Adipocyte (in vitro differentiated cells): ENCODE measurements at regions not wholly inside any gene's neighbourhood (a gene's known extent, or its start where the extent isn't known, plus 50 kb on each side); places are given as distances from the start of the nearest gene placed in this dataset.

Experiments
- DNase-seq: peaks from one replicate; pipeline ENCODE4 v3.0.0-alpha.2; 2015; ENCODE audit warnings: low read depth
- H3K27me3 ChIP-seq: replicated peaks from 2 replicates; pipeline ENCODE4 v1.7.0; 2013; ENCODE audit warnings: mild to moderate bottlenecking, low read length, moderate library complexity; ENCODE audit not compliant: control insufficient read depth, insufficient read depth
- H3K36me3 ChIP-seq: 2 replicates; pipeline ENCODE4 v1.7.0; 2013; ENCODE audit warnings: low read length, mild to moderate bottlenecking, moderate library complexity; ENCODE audit not compliant: control insufficient read depth, insufficient read depth, severe bottlenecking
- H3K4me1 ChIP-seq: 2 replicates; pipeline ENCODE4 v1.7.0; 2013; ENCODE audit warnings: mild to moderate bottlenecking, low read length, moderate library complexity; ENCODE audit not compliant: control insufficient read depth, insufficient read depth
- H3K4me3 ChIP-seq: 2 replicates; pipeline ENCODE4 v1.7.0; 2013; ENCODE audit warnings: mild to moderate bottlenecking, low read length, moderate library complexity
- H3K9ac ChIP-seq: 2 replicates; pipeline ENCODE4 v1.7.0; 2013; ENCODE audit warnings: mild to moderate bottlenecking, low read length, moderate library complexity
- H3K9me3 ChIP-seq: 2 replicates; pipeline ENCODE4 v1.7.0; 2013; ENCODE audit warnings: mild to moderate bottlenecking, low read length, moderate library complexity; ENCODE audit not compliant: control insufficient read depth

GRCh38 chr1:222126052-222126451 lies 384.2 kb upstream of the DUSP10 start:
- Histone ChIP-seq H3K36me3 (no peaks in the 10 kb centered on the region), H3K4me3 (no peak overlapping the region), H3K9me3 (no peaks in the 10 kb centered on the region), H3K4me1 (no peaks in the 10 kb centered on the region), H3K27me3 (no peaks in the 10 kb centered on the region), H3K9ac (no peak overlapping the region)
- no peak for DNase-seq

- DNase-seq: no peak
- Histone ChIP-seq H3K4me3 (no peak overlapping the region), H3K27me3 (no peaks in the 10 kb centered on the region), H3K36me3 (no peaks in the 10 kb centered on the region), H3K9me3 (no peaks in the 10 kb centered on the region), H3K4me1 (no peaks in the 10 kb centered on the region), H3K9ac (no peak overlapping the region)
Observed at GRCh38 chr1:222124602-222125001, 382.7 kb upstream of the DUSP10 start.

DNA sequence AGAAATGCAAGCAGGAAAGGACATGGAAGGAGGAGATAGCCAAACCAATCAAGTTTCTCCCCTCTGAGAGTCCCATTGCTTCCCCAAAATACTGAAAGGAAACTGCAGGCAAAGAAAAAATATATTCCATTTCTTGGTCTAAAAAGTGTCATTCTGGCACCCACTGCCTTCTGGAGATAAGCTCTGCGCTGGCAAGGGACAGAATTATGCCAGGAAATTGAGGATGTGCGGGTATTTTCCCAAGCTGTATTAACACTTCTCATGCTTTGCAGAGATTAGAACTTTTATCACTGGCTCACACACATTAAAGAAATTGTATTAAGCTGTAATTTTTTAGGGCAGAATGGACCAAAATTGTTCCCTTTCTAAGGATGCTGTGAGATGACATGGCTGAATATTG lies 381.2 kb upstream of the DUSP10 start:
- H3K36me3 ChIP-seq: no peaks in the 10 kb centered on the region
- no peak overlapping the region for H3K4me3 ChIP-seq
- DNase-seq: no peak
- H3K4me1 ChIP-seq: no peaks in the 10 kb centered on the region
- no peak overlapping the region for H3K9ac ChIP-seq
- H3K27me3 ChIP-seq: no peaks in the 10 kb centered on the region
- H3K9me3 ChIP-seq: no peaks in the 10 kb centered on the region

DNA sequence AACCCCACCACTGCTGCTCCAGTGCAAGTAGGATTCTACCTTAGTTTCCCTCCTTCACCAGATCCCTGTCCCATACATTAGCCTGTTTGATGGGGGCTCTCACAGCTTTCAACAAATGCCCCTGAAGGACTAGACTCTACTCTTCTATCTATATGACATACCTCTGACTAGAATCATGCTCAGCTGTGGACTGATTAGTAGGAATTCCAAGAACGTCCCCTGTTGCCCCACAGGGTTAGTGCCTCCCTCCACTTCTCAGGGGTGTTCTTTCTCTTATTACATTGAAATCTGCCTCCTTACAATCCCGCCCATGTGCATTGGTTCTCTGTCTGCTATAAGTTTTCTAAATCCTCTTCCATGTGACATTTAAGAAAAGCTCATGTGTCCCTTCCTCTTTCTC lies 375.9 kb upstream of the DUSP10 start:
- peaks cover 1% of the 10 kb centered on the region for H3K9me3 ChIP-seq
- H3K4me3 ChIP-seq: no peak overlapping the region
- H3K27me3 ChIP-seq: no peaks in the 10 kb centered on the region
- H3K36me3 ChIP-seq: no peaks in the 10 kb centered on the region
- no peak overlapping the region for H3K9ac ChIP-seq
- no peak for DNase-seq
- H3K4me1 ChIP-seq: no peaks in the 10 kb centered on the region

DNA sequence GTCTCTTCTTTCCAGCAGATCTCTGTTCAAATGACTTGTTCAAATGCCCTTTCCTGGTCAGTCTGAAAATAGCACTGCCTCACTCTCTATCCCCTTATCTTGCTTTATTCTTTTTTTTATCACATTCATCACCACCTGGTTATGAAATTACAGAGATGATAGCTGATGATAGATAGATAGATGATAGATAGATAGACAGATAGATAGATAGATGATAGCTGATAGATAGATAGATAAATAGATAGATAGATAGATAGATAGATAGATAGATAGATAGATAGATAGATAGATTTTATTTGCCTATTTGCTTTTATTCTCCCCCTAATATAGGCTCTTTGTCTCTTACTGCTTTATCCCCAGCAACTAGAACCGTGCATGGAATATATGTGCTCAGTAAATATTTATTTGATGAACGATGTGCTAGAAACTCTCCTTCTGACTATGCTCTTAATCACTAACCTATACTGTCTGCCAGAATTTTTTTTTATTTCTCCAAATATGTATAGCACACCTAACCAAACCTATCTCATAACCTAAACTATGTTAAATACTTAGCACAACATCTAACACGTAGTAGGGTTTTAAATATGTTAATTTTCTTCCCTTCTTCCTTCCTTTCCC lies 372.8 kb upstream of the DUSP10 start:
- Histone ChIP-seq H3K36me3 (no peaks in the 10 kb centered on the region), H3K27me3 (no peaks in the 10 kb centered on the region), H3K9ac (no peak overlapping the region), H3K4me3 (no peak overlapping the region), H3K9me3 (peaks cover 3% of the 10 kb centered on the region), H3K4me1 (no peaks in the 10 kb centered on the region)
- DNase-seq: no peak

DNA sequence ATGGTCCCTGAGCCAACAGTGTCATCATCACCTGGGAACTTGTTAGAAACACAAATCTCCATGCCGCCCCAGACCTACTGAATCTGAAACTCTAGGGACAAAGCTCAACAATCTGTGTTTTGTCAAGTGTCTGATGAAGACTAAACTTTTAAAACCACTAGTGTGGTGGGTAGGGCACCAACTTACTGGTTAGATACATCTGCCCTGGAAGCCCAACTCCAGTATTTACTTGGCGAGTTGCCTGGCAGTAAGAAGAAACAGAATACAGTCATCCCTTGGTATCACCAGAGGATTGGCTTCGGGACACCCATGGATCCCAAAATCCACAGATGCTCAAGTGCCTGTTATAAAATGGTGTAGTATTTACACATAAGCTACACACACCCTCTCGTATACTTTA lies 367.9 kb upstream of the DUSP10 start:
- Histone ChIP-seq H3K9ac (no peak overlapping the region), H3K9me3 (peaks cover 3% of the 10 kb centered on the region), H3K27me3 (peaks cover 4% of the 10 kb centered on the region), H3K36me3 (no peaks in the 10 kb centered on the region), H3K4me3 (no peak overlapping the region), H3K4me1 (no peaks in the 10 kb centered on the region)
- no peak for DNase-seq

- DNase-seq: no peak
- peaks cover 4% of the 10 kb centered on the region for H3K27me3 ChIP-seq
- no peaks in the 10 kb centered on the region for H3K36me3 ChIP-seq
- no peak overlapping the region for H3K9ac ChIP-seq
- peaks cover 3% of the 10 kb centered on the region for H3K9me3 ChIP-seq
- H3K4me1 ChIP-seq: no peaks in the 10 kb centered on the region
- H3K4me3 ChIP-seq: no peak overlapping the region
Observed at GRCh38 chr1:222107975-222108374, 366.1 kb upstream of the DUSP10 start.

DNA sequence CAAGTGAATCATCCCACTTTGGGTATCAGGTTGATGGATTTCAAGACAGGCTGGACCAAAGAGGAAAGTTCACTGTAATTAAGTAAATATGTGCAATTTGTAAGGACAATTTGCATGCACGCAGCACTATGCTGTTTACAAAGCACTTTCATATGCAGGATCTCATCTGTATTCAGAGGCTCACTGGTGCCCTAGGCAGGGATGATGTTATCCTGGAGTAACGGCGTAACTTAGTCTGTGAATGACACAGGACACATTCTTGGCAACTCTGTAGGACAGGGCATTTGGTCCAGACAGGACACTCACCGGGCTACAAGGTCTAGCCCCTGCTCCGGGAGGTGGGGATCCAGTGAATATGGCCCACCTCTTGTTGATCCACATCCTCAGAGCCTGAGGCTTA lies 365.4 kb upstream of the DUSP10 start:
- no peak for DNase-seq
- Histone ChIP-seq H3K9me3 (no peaks in the 10 kb centered on the region), H3K27me3 (peaks cover 4% of the 10 kb centered on the region), H3K4me3 (no peak overlapping the region), H3K9ac (no peak overlapping the region), H3K36me3 (no peaks in the 10 kb centered on the region), H3K4me1 (no peaks in the 10 kb centered on the region)

DNA sequence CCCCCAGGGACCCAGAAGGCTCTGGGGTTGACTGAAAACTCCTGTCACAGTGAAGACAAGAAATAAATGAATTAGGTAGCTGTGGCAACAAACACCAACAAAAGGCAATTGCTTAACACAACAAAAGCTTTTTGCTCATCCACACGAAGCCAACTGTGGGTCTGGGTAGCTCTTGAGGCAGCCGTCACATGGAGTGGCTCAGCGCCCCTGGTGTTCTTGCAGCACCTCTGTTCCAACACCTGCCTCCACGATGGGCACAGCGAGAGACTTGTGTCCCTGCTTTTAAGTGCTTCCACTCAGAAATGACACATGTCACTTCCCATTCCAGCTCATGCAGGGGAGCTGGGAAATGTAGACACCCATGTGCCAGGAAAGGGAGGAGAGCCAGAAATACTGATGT lies 364.5 kb upstream of the DUSP10 start:
- Histone ChIP-seq H3K4me1 (no peaks in the 10 kb centered on the region), H3K9ac (no peak overlapping the region), H3K27me3 (peaks cover 4% of the 10 kb centered on the region), H3K36me3 (no peaks in the 10 kb centered on the region), H3K4me3 (no peak overlapping the region), H3K9me3 (no peaks in the 10 kb centered on the region)
- no peak for DNase-seq

DNA sequence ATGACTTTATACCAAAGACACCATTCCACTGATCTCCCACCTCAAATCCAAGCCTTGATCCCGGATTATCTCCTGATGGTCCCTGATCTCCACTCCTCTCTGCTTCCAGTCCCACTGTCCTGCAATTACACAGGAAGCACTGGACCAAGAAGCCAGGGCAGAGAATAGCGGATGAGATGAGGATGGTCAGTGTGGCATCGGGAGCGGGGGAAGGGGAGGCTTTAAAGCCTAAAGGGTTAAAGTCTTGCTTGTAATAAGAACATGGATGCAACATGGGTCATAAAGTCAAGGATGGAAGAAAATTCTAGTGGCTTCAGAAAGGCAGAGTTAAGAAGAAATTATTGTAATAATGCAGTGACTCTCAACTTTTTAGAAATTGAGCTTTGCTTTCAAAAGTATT lies 364.0 kb upstream of the DUSP10 start:
- no peak for DNase-seq
- H3K9ac ChIP-seq: no peak overlapping the region
- no peaks in the 10 kb centered on the region for H3K9me3 ChIP-seq
- peaks cover 4% of the 10 kb centered on the region for H3K27me3 ChIP-seq
- no peaks in the 10 kb centered on the region for H3K36me3 ChIP-seq
- H3K4me3 ChIP-seq: no peak overlapping the region
- no peaks in the 10 kb centered on the region for H3K4me1 ChIP-seq

GRCh38 chr1:222105393-222105737 lies 363.5 kb upstream of the DUSP10 start:
- no peak for DNase-seq
- Histone ChIP-seq H3K27me3 (peaks cover 4% of the 10 kb centered on the region), H3K4me3 (no peak overlapping the region), H3K4me1 (no peaks in the 10 kb centered on the region), H3K36me3 (no peaks in the 10 kb centered on the region), H3K9ac (no peak overlapping the region), H3K9me3 (no peaks in the 10 kb centered on the region)

DNA sequence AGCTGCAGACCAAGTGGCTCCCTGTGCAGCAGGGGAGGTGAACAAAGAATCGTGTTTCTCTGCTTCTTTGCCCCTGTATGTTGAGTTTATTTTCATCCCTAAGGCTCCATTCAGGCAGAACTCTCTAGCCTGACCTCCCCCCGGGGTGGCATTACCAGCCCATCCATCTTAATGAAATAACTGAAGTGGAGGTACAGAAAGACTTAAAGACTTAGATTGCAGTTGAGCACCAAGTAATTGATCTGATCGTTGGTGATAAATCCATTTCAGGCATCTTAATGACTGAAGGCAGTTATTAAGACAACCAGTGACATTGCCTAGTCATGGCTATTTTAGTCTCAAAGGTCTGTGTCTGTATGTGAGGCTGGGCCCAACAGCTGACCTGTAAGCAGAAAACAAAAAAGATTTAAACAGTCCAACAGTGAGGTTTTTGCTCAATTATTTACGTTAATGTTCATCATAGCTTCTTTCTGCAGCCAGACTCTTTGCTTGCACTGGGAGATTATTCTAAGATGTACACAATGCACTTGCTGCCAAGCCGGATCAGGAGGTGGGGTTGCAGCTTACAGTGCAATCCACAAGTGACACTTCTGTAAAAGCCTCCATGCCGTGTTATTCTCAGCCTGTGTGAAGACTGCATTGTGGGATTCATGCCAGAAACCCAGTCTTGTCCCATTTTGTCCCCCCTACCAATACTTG lies 363.0 kb upstream of the DUSP10 start:
- Histone ChIP-seq H3K4me3 (no peak overlapping the region), H3K9ac (no peak overlapping the region), H3K27me3 (peaks cover 4% of the 10 kb centered on the region), H3K4me1 (no peaks in the 10 kb centered on the region), H3K9me3 (no peaks in the 10 kb centered on the region), H3K36me3 (no peaks in the 10 kb centered on the region)
- no peak for DNase-seq
